ENCODE measurements at regions not wholly inside any gene's neighbourhood (a gene's known extent, or its start where the extent isn't known, plus 50 kb on each side); places are given as distances from the start of the nearest gene placed in this dataset.
"Not testable (repeated sequence)": the region's sequence is repeated elsewhere in the genome, so short reads cannot be mapped to it uniquely, and the experiment has no call there.

GRCh38 chr16:88154886-88155285 lies 203.7 kb downstream of the BANP start:
- H3K4me1 Mint-ChIP-seq, H3K27ac Mint-ChIP-seq, DNase-seq, H3K27me3 Mint-ChIP-seq, H3K9me3 Mint-ChIP-seq, ATAC-seq, H3K4me3 Mint-ChIP-seq: not testable (repeated sequence)

- not testable (repeated sequence) for H3K9me3 Mint-ChIP-seq, H3K4me1 Mint-ChIP-seq, H3K27ac Mint-ChIP-seq, H3K4me3 Mint-ChIP-seq, H3K27me3 Mint-ChIP-seq, ATAC-seq, DNase-seq
These were observed 204.4 kb downstream of the BANP start for GRCh38 chr16:88155681-88156080.

GRCh38 chr16:88156640-88157283 lies 205.5 kb downstream of the BANP start:
- H3K27ac Mint-ChIP-seq, ATAC-seq, H3K4me1 Mint-ChIP-seq, H3K9me3 Mint-ChIP-seq, H3K4me3 Mint-ChIP-seq, H3K27me3 Mint-ChIP-seq, DNase-seq: not testable (repeated sequence)

GRCh38 chr16:88157686-88158085 lies 206.5 kb downstream of the BANP start:
- H3K9me3 Mint-ChIP-seq, H3K4me1 Mint-ChIP-seq, ATAC-seq, DNase-seq, H3K27ac Mint-ChIP-seq, H3K4me3 Mint-ChIP-seq, H3K27me3 Mint-ChIP-seq: not testable (repeated sequence)

GRCh38 chr16:88158256-88159045 lies 207.2 kb downstream of the BANP start:
- not testable (repeated sequence) for H3K4me3 Mint-ChIP-seq, H3K4me1 Mint-ChIP-seq, H3K9me3 Mint-ChIP-seq, H3K27ac Mint-ChIP-seq, ATAC-seq, DNase-seq, H3K27me3 Mint-ChIP-seq

- not testable (repeated sequence) for ATAC-seq, H3K27ac Mint-ChIP-seq, DNase-seq, H3K4me3 Mint-ChIP-seq, H3K9me3 Mint-ChIP-seq, H3K27me3 Mint-ChIP-seq, H3K4me1 Mint-ChIP-seq
These were observed 208.0 kb downstream of the BANP start for GRCh38 chr16:88159046-88159896.

GRCh38 chr16:88159897-88160335 lies 208.7 kb downstream of the BANP start:
- H3K9me3 Mint-ChIP-seq, H3K4me1 Mint-ChIP-seq, H3K27me3 Mint-ChIP-seq, DNase-seq, H3K27ac Mint-ChIP-seq, ATAC-seq, H3K4me3 Mint-ChIP-seq: not testable (repeated sequence)

- H3K27me3 Mint-ChIP-seq, H3K9me3 Mint-ChIP-seq, H3K4me3 Mint-ChIP-seq, H3K27ac Mint-ChIP-seq, DNase-seq, H3K4me1 Mint-ChIP-seq, ATAC-seq: not testable (repeated sequence)
These were observed 210.0 kb downstream of the BANP start for GRCh38 chr16:88161191-88161590.

GRCh38 chr16:88161623-88162275 lies 210.5 kb downstream of the BANP start:
- not testable (repeated sequence) for H3K27ac Mint-ChIP-seq, H3K4me3 Mint-ChIP-seq, DNase-seq, H3K9me3 Mint-ChIP-seq, H3K27me3 Mint-ChIP-seq, ATAC-seq, H3K4me1 Mint-ChIP-seq

- not testable (repeated sequence) for H3K4me3 Mint-ChIP-seq, H3K27ac Mint-ChIP-seq, H3K27me3 Mint-ChIP-seq, H3K9me3 Mint-ChIP-seq, DNase-seq, ATAC-seq, H3K4me1 Mint-ChIP-seq
These were observed 211.5 kb downstream of the BANP start for GRCh38 chr16:88162778-88163177.

- H3K27me3 Mint-ChIP-seq, H3K4me3 Mint-ChIP-seq, H3K4me1 Mint-ChIP-seq, H3K9me3 Mint-ChIP-seq, ATAC-seq, H3K27ac Mint-ChIP-seq, DNase-seq: not testable (repeated sequence)
These were observed 213.2 kb downstream of the BANP start for GRCh38 chr16:88164196-88165039.

GRCh38 chr16:88165040-88165544 lies 213.9 kb downstream of the BANP start:
- not testable (repeated sequence) for H3K4me3 Mint-ChIP-seq, H3K9me3 Mint-ChIP-seq, H3K27ac Mint-ChIP-seq, H3K4me1 Mint-ChIP-seq, DNase-seq, ATAC-seq, H3K27me3 Mint-ChIP-seq

GRCh38 chr16:88165683-88166082 lies 214.4 kb downstream of the BANP start:
- not testable (repeated sequence) for H3K4me3 Mint-ChIP-seq, ATAC-seq, H3K9me3 Mint-ChIP-seq, DNase-seq, H3K27ac Mint-ChIP-seq, H3K4me1 Mint-ChIP-seq
- peaks cover 15% of the 10 kb centered on the region for H3K27me3 Mint-ChIP-seq

GRCh38 chr16:88166209-88166773 lies 215.1 kb downstream of the BANP start:
- not testable (repeated sequence) for H3K4me3 Mint-ChIP-seq, ATAC-seq, H3K4me1 Mint-ChIP-seq

More at GRCh38 chr16:88166209-88166773, 215.1 kb downstream of the BANP start:
- not testable (repeated sequence) for DNase-seq, H3K9me3 Mint-ChIP-seq, H3K27ac Mint-ChIP-seq
- H3K27me3 Mint-ChIP-seq, result peaks cover 17% of the 10 kb centered on the region

Measured in stimulated activated naive CD8-positive, alpha-beta T cell treated with anti-CD3 and anti-CD28 coated beads, Interleukin-15, amount 100 ng/mL, for 72 hours (primary cell).